H1 (cell line): ENCODE measurements at regions not wholly inside any gene's neighbourhood (a gene's known extent, or its start where the extent isn't known, plus 50 kb on each side); places are given as distances from the start of the nearest gene placed in this dataset.

Source experiments
- CTCF ChIA-PET: fragments of 300-600 bp; sonication (Branson Sonifier 250); formaldehyde crosslinking; loops from one replicate; lab custom pipeline; 2021; ENCODE audit not compliant: partially characterized antibody; lab: Charles Lee
- POLR2A ChIA-PET: fragments of 300-600 bp; sonication (Branson Sonifier 250); formaldehyde crosslinking; loops from one replicate; lab custom pipeline; 2021; ENCODE audit warnings: inconsistent platforms; ENCODE audit not compliant: partially characterized antibody; lab: Charles Lee
- DNase-seq, 2 experiments: peaks; one replicate each; pipeline versions ENCODE4 v3.0.0 to v3.0.0-alpha.2; 2010 to 2022; ENCODE audit warnings: low spot score in 2 of 2, low read depth in 1 of 2, mixed read lengths in 1 of 2
- FAIRE-seq: peaks from 2 replicates; lab custom pipeline; 2011; peaks lifted over from hg19 to GRCh38; lab: Jason Lieb, UNC
- H2AFZ ChIP-seq: 2 replicates; pipeline ENCODE4 v1.8.1; 2012; ENCODE audit warnings: low read length, inconsistent platforms
- H2AK5ac ChIP-seq: 2 replicates; pipeline ENCODE4 v1.6.1; 2013; ENCODE audit warnings: low read depth, low read length
- H2BK120ac ChIP-seq: replicated peaks from 2 replicates; pipeline ENCODE3; 2013; ENCODE audit warnings: low read depth, low read length, inconsistent platforms
- H2BK12ac ChIP-seq: 2 replicates; pipeline ENCODE4 v1.6.1; 2013; ENCODE audit warnings: low read depth, low read length
- H2BK15ac ChIP-seq: 2 replicates; pipeline ENCODE4 v1.6.1; 2013; ENCODE audit warnings: low read length
- H2BK20ac ChIP-seq: 2 replicates; pipeline ENCODE4 v1.6.1; 2013; ENCODE audit warnings: low read length
- H2BK5ac ChIP-seq: 2 replicates; pipeline ENCODE4 v1.6.1; 2013; ENCODE audit warnings: low read depth, low read length
- H3K14ac ChIP-seq: 2 replicates; pipeline ENCODE4 v1.6.1; 2013; ENCODE audit warnings: inconsistent platforms; ENCODE audit not compliant: insufficient read length
- H3K18ac ChIP-seq: 2 replicates; pipeline ENCODE4 v1.6.1; 2013; ENCODE audit warnings: low read length; ENCODE audit errors: extremely low read depth
- H3K23ac ChIP-seq: 2 replicates; pipeline ENCODE4 v1.6.1; 2013; ENCODE audit warnings: inconsistent platforms; ENCODE audit not compliant: insufficient read length
- H3K23me2 ChIP-seq: 2 replicates; pipeline ENCODE4 v1.6.1; 2013; ENCODE audit warnings: low read depth, low read length
- H3K27ac ChIP-seq: 2 replicates; pipeline ENCODE4 v1.6.1; 2011; ENCODE audit warnings: low read depth, low read length, inconsistent platforms
- H3K27me3 ChIP-seq, 4 experiments: replicated peaks in 1 of 4; 1 replicate in 1 of 4; 2 replicates in 3 of 4; pipeline versions ENCODE4 v1.6.1 to v1.8.1; 2011 to 2013; ENCODE audit warnings: low read length in 3 of 4, mild to moderate bottlenecking in 3 of 4, inconsistent platforms in 2 of 4, mixed read lengths in 2 of 4, moderate library complexity in 1 of 4; ENCODE audit not compliant: control insufficient read depth in 3 of 4, insufficient read depth in 3 of 4; ENCODE audit errors: extremely low read depth in 1 of 4
- H3K36me3 ChIP-seq, 4 experiments: 2 replicates each; pipeline versions ENCODE4 v1.6.1 to v1.8.1; 2011 to 2013; ENCODE audit warnings: mild to moderate bottlenecking in 4 of 4, low read length in 3 of 4, moderate library complexity in 2 of 4, control low read depth in 1 of 4, inconsistent platforms in 1 of 4; ENCODE audit not compliant: insufficient read depth in 4 of 4, control insufficient read depth in 2 of 4
- H3K4ac ChIP-seq: replicated peaks from 2 replicates; pipeline ENCODE3; 2013; ENCODE audit warnings: low read length, low read depth, mixed read lengths, inconsistent platforms; ENCODE audit not compliant: insufficient read length
- H3K4me1 ChIP-seq, 4 experiments: replicated peaks in 1 of 4; 1 replicate in 1 of 4; 2 replicates in 3 of 4; pipeline versions ENCODE4 v1.6.1 to v1.8.1; 2011 to 2013; ENCODE audit warnings: low read length in 3 of 4, inconsistent platforms in 2 of 4, mixed read lengths in 1 of 4; ENCODE audit not compliant: insufficient read depth in 4 of 4, control insufficient read depth in 3 of 4
- H3K4me2 ChIP-seq, 2 experiments: 2 replicates each; pipeline versions ENCODE4 v1.6.1 to v1.8.1; 2011 to 2013; ENCODE audit warnings: low read depth in 2 of 2, low read length in 2 of 2, control low read depth in 1 of 2, inconsistent platforms in 1 of 2, mild to moderate bottlenecking in 1 of 2; ENCODE audit not compliant: insufficient read depth in 1 of 2
- H3K4me3 ChIP-seq, 4 experiments: fragments of 200-600, 300-600 bp in 1 of 4; sonication (generic), shearing (Covaris generic), sonication (Bioruptor Twin) in 1 of 4; 2 replicates each; pipeline versions ENCODE4 v1.5.1 to v1.8.1; 2011 to 2016; ENCODE audit warnings: low read length in 4 of 4, low read depth in 3 of 4, control low read depth in 2 of 4, inconsistent platforms in 2 of 4, mild to moderate bottlenecking in 2 of 4, mixed read lengths in 1 of 4, moderate library complexity in 1 of 4; ENCODE audit not compliant: insufficient read depth in 2 of 4; ENCODE audit errors: extremely low read depth in 1 of 4
- H3K56ac ChIP-seq: replicated peaks from 2 replicates; pipeline ENCODE3; 2013; ENCODE audit warnings: low read depth, mild to moderate bottlenecking, mixed read lengths, low read length, inconsistent platforms; ENCODE audit not compliant: insufficient read length
- H3K79me1 ChIP-seq: 2 replicates; pipeline ENCODE4 v1.6.1; 2013; ENCODE audit warnings: low read depth, low read length, control low read depth
- H3K79me2 ChIP-seq, 2 experiments: 2 replicates each; pipeline versions ENCODE4 v1.6.1 to v1.8.1; 2012 to 2013; ENCODE audit warnings: low read length in 2 of 2, mild to moderate bottlenecking in 2 of 2, inconsistent platforms in 1 of 2; ENCODE audit not compliant: insufficient read depth in 2 of 2, control insufficient read depth in 1 of 2
- H3K9ac ChIP-seq, 4 experiments: replicated peaks in 1 of 4; 1 replicate in 1 of 4; 2 replicates in 3 of 4; pipeline versions ENCODE4 v1.6.1 to v1.8.1; 2011 to 2013; ENCODE audit warnings: low read depth in 3 of 4, low read length in 3 of 4, control low read depth in 2 of 4, mild to moderate bottlenecking in 2 of 4, moderate library complexity in 2 of 4, inconsistent platforms in 1 of 4; ENCODE audit errors: extremely low read depth in 1 of 4
- H3K9me3 ChIP-seq, 2 experiments: 2 replicates each; pipeline versions ENCODE4 v1.6.1 to v1.8.1; 2012 to 2013; ENCODE audit warnings: mild to moderate bottlenecking in 2 of 2, moderate library complexity in 2 of 2, control low read depth in 1 of 2, inconsistent platforms in 1 of 2, low read depth in 1 of 2, low read length in 1 of 2, mixed read lengths in 1 of 2; ENCODE audit not compliant: insufficient read depth in 2 of 2
- H4K20me1 ChIP-seq, 2 experiments: replicated peaks in 1 of 2; 2 replicates each; pipeline versions ENCODE3 to v1.8.1; 2011 to 2013; ENCODE audit warnings: inconsistent platforms in 2 of 2, low read length in 2 of 2, mild to moderate bottlenecking in 1 of 2; ENCODE audit not compliant: insufficient read depth in 2 of 2, control insufficient read depth in 1 of 2
- H4K5ac ChIP-seq: 2 replicates; pipeline ENCODE4 v1.6.1; 2013; ENCODE audit warnings: low read length, low read depth, mixed read lengths, inconsistent platforms; ENCODE audit not compliant: insufficient read length
- H4K8ac ChIP-seq: 2 replicates; pipeline ENCODE4 v1.8.0; 2013; ENCODE audit warnings: mild to moderate bottlenecking, moderate library complexity, low read length, inconsistent platforms; ENCODE audit not compliant: insufficient read depth; ENCODE audit errors: extremely low read depth
- H4K91ac ChIP-seq: replicated peaks from 2 replicates; pipeline ENCODE3; 2013; ENCODE audit warnings: low read length, mixed read lengths, inconsistent platforms; ENCODE audit not compliant: insufficient read length
- EGR1 ChIP-seq: IDR thresholded peaks from 2 replicates; pipeline ENCODE4 v1.6.1; 2011; ENCODE audit warnings: low read depth, low read length, borderline replicate concordance
- EP300 ChIP-seq, 2 experiments: IDR thresholded peaks; 1 replicate in 1 of 2; 2 replicates in 1 of 2; pipeline ENCODE4 v1.6.1; 2011 to 2012; ENCODE audit warnings: low read depth in 2 of 2, low read length in 2 of 2, mild to moderate bottlenecking in 2 of 2, borderline replicate concordance in 1 of 2, inconsistent platforms in 1 of 2, moderate library complexity in 1 of 2
- HDAC6 ChIP-seq: IDR thresholded peaks from one replicate; pipeline ENCODE4 v1.7.1; 2012; ENCODE audit warnings: low read depth, mild to moderate bottlenecking, inconsistent platforms, low read length, moderate library complexity
- SIRT6 ChIP-seq: IDR thresholded peaks from one replicate; pipeline ENCODE4 v1.7.1; 2012; ENCODE audit warnings: low read length, inconsistent platforms
- TBP ChIP-seq: IDR thresholded peaks from 2 replicates; pipeline ENCODE4 v1.6.1; 2011; ENCODE audit warnings: low read depth, low read length, improper control_type of control experiment
- ZNF274 ChIP-seq: IDR thresholded peaks from 2 replicates; pipeline ENCODE4 v1.7.0; 2012; ENCODE audit warnings: low read length, borderline replicate concordance; ENCODE audit errors: extremely low read depth
- WGBS, 2 experiments: shearing (Covaris generic) in 1 of 2; methylation state at CpG; one replicate each; pipeline versions ENCODE4 v1.1.6 to v1.1.7; 2013 to 2015; ENCODE audit warnings: low lambda C conversion rate in 2 of 2, mixed read lengths in 2 of 2, inconsistent platforms in 1 of 2, low coverage in 1 of 2, missing lambda C conversion rate in 1 of 2; ENCODE audit not compliant: insufficient replicate concordance in 2 of 2, insufficient coverage in 1 of 2, insufficient read length in 1 of 2; ENCODE audit errors: extremely low coverage in 1 of 2, missing lambda C conversion rate in 1 of 2; 5-methylcytosine and 5-hydroxymethylcytosine counted together

DNA sequence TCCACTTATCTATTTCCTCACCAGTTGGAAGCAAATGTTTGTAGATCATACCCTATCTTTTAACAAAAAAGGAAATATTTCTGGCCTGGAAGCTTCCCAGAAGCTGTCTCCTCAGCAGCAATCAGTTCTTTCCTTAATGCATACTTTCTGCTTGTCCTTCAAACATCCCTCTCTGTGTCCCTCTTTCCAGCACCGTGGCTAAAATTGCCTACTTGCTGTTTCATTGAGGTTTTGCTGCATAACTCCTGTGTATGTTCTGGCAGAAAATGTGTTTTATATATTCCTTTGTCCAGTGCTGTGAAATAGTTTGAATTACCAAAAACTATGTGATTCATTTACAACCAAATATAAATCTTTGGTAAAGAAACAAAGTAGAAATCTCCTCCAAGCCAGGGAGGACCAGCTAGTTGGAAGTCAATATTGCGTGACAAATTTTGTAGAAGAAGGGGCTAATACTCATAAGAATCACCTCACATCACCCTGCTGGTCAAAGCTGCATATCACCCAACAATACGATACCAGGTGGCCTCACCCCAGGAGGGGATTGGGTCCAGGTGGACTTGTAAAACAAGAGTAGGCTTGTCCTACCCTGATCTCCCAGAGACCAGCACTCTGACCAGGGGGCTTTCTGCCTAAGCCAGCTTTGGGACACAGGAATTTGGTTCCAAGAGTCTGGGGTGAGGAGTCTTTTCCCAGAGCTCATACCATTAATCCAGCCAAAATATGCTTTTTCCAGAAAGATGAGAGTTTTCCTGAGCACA, 198.4 kb upstream of the SNX2 start:
- H4K8ac ChIP-seq, result no peak overlapping the region
- H3K23me2 ChIP-seq, result no peaks in the 10 kb centered on the region; the same call in 1 of the 2 replicates
- H3K23ac ChIP-seq, result no peak overlapping the region
- no peak overlapping the region for H2BK5ac ChIP-seq
- no peak overlapping the region for H3K4me2 ChIP-seq
- WGBS, 2 experiments, result 89% methylated on average over 3 of the region's 3 CpGs; no CpG with 5 or more reads in 1 of the 2 experiments
- no peak overlapping the region for H4K5ac ChIP-seq
- DNase-seq, result no peak
- TF ChIP-seq EGR1 (no peak), EP300 (IDR thresholded peaks at IDR 0.05; ENCODE audit: borderline replicate concordance in 1 of 2, low read depth in 2 of 2, low read length in 2 of 2) (no peak), ZNF274 (no peak), HDAC6 (no peak), TBP (no peak), SIRT6 (no peak)
- H3K18ac ChIP-seq, result no peak overlapping the region
- H2AK5ac ChIP-seq, result no peak overlapping the region
- H3K9ac ChIP-seq, result no peak overlapping the region
- H4K91ac ChIP-seq, result no peak overlapping the region
- FAIRE-seq, result no peak
- H3K79me1 ChIP-seq, result no peaks in the 10 kb centered on the region
- H3K27me3 ChIP-seq, result no peaks in the 10 kb centered on the region; a peak in 2 of 7 replicates
- no peak overlapping the region for H2BK120ac ChIP-seq
- no peak overlapping the region for H3K4me3 ChIP-seq
- H2BK20ac ChIP-seq, result no peak overlapping the region
- peaks cover 0 to 2% (median 2%) of the 10 kb centered on the region in 4 experiments; a peak in 2 of 7 replicates for H3K4me1 ChIP-seq
- H3K14ac ChIP-seq, result no peak overlapping the region
- no peak overlapping the region for H2BK12ac ChIP-seq
- H3K27ac ChIP-seq, result no peak overlapping the region
- no peaks in the 10 kb centered on the region for H3K36me3 ChIP-seq
- ChIA-PET CTCF (interaction anchor here (1.0 to 1.3 kb wide), 2 partner anchors 10 to 11 kb away, joined by 3 to 5 read pairs; no protein-coding TSS in a partner anchor), POLR2A (no interaction called here)
- H2AFZ ChIP-seq, result peak overlapping the region; percentile 57; the same call in 1 of the 2 replicates
- H4K20me1 ChIP-seq, result no peaks in the 10 kb centered on the region
- no peaks in the 10 kb centered on the region for H3K79me2 ChIP-seq
- no peak overlapping the region for H2BK15ac ChIP-seq
- H3K9me3 ChIP-seq, result no peaks in the 10 kb centered on the region
- H3K4ac ChIP-seq, result no peak overlapping the region
- H3K56ac ChIP-seq, result no peak overlapping the region
